Esophagus squamous epithelium (tissue), 4 donors: ENCODE measurements at regions not wholly inside any gene's neighbourhood (a gene's known extent, or its start where the extent isn't known, plus 50 kb on each side); places are given as distances from the start of the nearest gene placed in this dataset.

Experiments
- POLR2A ChIP-seq, 4 donors: fragments of 450-650 bp; IDR thresholded peaks; one replicate each; pipeline ENCODE4 v1.6.1; 2017; ENCODE audit warnings: antibody characterized with exemption in 4 of 4, mild to moderate bottlenecking in 4 of 4, moderate library complexity in 3 of 4
- TF ChIP-seq, protein P1 (sequence below), 6 experiments: fragments of 450-650 bp in 4 of 6; fragments of 200-600 bp in 2 of 6; sonication (generic) in 2 of 6; IDR thresholded peaks; one replicate each; pipeline ENCODE4 v1.5.1; 2016 to 2019; ENCODE audit warnings: antibody characterized with exemption in 6 of 6, mild to moderate bottlenecking in 4 of 6, moderate library complexity in 4 of 6

DNA sequence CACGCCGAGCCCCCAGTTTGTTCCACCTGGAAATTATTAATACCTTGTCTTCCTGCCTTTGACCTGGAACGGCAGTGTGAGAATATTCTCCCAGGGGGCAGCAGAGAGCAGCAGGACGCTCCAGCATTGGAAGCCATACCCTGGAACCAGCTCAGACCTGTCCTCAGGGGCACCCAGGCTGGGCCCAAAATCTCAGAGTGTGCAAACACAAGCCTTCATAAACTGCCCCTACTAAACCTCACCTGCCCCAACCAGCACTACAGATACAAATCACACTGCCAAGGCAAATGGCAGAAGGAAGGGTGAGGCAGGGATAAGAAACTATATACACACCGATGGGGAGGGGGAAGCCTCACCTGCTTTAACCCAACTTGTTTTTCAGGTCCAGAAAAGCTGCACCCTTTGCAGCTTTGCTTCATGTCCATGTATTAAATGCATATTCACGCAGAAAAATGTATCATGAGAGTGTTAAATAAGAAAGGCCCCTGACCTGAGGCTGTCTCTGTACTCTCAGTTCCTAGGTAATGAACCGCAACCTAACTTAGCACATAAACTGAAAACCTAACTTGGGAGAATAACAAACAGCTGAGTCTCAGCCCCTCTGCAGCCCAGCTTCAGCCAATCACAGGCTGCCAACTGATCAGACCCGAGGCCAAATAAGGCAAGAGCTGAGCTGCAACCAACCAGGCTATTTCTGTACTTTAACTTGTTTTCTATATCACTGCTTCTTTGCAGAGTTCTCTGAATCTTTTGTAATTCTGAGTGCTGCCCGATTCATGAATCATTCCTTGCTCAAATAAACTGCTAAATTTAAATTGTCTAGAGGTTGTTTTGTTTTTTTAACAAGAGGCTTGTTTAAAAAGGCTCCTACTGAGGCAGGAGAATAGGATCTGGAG is 130.1 kb downstream of the SPTSSA start:
- TF ChIP-seq, protein P1, sequence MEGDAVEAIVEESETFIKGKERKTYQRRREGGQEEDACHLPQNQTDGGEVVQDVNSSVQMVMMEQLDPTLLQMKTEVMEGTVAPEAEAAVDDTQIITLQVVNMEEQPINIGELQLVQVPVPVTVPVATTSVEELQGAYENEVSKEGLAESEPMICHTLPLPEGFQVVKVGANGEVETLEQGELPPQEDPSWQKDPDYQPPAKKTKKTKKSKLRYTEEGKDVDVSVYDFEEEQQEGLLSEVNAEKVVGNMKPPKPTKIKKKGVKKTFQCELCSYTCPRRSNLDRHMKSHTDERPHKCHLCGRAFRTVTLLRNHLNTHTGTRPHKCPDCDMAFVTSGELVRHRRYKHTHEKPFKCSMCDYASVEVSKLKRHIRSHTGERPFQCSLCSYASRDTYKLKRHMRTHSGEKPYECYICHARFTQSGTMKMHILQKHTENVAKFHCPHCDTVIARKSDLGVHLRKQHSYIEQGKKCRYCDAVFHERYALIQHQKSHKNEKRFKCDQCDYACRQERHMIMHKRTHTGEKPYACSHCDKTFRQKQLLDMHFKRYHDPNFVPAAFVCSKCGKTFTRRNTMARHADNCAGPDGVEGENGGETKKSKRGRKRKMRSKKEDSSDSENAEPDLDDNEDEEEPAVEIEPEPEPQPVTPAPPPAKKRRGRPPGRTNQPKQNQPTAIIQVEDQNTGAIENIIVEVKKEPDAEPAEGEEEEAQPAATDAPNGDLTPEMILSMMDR (IDR thresholded peaks at IDR 0.05): peak; percentile 77 to 96 (median 88)
- TF ChIP-seq POLR2A (IDR thresholded peaks at IDR 0.05): no peak
